ENCODE measurements at regions not wholly inside any gene's neighbourhood (a gene's known extent, or its start where the extent isn't known, plus 50 kb on each side); places are given as distances from the start of the nearest gene placed in this dataset.

DNA sequence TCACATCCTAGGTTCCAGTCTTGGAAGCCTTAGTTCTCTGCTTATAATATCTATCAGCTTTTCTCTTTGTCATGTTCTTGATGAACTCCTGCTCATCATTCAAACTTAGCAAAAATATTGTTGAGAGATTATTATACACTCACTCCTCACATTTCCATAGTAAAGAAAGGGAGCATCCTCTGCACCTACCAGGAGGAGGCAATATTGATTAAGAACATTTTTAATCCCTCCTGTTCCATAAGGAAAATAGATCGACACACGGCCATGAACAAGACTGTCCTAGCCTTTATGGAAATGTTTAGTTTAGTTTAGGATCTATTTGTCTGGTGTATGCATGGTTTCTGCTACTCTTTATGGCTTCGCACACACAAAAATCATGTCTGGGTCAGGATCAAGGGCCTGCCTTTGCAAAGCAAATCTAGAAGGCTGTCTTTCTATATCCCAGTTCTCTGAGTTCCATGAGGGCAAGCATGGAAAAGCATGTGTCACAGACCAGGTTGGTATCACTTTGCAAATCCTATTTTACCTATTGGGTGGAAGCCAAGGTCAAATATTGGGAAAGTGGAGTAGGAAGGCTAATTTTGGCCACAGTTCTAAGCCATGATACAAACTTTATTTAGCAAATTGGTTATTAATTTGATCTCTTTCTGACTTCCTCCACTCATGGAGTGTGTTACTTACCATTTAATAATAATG, 164.4 kb downstream of the MDFIC start:
- TF ChIP-seq, protein P1, sequence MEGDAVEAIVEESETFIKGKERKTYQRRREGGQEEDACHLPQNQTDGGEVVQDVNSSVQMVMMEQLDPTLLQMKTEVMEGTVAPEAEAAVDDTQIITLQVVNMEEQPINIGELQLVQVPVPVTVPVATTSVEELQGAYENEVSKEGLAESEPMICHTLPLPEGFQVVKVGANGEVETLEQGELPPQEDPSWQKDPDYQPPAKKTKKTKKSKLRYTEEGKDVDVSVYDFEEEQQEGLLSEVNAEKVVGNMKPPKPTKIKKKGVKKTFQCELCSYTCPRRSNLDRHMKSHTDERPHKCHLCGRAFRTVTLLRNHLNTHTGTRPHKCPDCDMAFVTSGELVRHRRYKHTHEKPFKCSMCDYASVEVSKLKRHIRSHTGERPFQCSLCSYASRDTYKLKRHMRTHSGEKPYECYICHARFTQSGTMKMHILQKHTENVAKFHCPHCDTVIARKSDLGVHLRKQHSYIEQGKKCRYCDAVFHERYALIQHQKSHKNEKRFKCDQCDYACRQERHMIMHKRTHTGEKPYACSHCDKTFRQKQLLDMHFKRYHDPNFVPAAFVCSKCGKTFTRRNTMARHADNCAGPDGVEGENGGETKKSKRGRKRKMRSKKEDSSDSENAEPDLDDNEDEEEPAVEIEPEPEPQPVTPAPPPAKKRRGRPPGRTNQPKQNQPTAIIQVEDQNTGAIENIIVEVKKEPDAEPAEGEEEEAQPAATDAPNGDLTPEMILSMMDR (tag by site-specific recombination; IDR thresholded peaks at IDR 0.05) = no peak
- TF ChIP-seq EGR2 (tag by site-specific recombination; IDR thresholded peaks at IDR 0.05; ENCODE audit: low read depth) (no peak), KLF16 (tag by site-specific recombination; IDR thresholded peaks at IDR 0.05) (no peak), YY1 (tag by site-specific recombination; IDR thresholded peaks at IDR 0.05) (no peak)
- TF ChIP-seq, protein P2, sequence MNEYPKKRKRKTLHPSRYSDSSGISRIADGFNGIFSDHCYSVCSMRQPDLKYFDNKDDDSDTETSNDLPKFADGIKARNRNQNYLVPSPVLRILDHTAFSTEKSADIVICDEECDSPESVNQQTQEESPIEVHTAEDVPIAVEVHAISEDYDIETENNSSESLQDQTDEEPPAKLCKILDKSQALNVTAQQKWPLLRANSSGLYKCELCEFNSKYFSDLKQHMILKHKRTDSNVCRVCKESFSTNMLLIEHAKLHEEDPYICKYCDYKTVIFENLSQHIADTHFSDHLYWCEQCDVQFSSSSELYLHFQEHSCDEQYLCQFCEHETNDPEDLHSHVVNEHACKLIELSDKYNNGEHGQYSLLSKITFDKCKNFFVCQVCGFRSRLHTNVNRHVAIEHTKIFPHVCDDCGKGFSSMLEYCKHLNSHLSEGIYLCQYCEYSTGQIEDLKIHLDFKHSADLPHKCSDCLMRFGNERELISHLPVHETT (tag by site-specific recombination; IDR thresholded peaks at IDR 0.05) = no peak
